ENCODE measurements at regions not wholly inside any gene's neighbourhood (a gene's known extent, or its start where the extent isn't known, plus 50 kb on each side); places are given as distances from the start of the nearest gene placed in this dataset.

DNA sequence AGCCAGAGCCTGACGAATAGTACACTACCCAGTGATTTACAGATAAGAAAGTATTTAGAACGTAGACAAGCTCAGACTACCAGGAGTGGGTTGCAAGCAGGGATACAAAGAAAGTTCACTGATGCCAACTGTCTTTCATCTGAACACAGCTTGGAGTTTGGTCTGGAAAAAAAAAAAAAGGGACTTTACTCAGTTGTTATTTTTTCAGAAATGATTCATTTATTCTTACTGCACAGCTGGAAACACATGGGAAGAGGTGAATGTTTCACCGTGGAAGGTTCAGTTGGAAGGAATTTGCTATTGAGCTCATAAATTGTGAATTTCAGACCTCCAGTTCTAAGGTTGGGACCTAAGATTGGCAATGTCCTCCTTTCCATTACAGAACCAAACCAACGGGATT lies 259.7 kb downstream of the ETAA1 start:
- TF ChIP-seq, protein P1, sequence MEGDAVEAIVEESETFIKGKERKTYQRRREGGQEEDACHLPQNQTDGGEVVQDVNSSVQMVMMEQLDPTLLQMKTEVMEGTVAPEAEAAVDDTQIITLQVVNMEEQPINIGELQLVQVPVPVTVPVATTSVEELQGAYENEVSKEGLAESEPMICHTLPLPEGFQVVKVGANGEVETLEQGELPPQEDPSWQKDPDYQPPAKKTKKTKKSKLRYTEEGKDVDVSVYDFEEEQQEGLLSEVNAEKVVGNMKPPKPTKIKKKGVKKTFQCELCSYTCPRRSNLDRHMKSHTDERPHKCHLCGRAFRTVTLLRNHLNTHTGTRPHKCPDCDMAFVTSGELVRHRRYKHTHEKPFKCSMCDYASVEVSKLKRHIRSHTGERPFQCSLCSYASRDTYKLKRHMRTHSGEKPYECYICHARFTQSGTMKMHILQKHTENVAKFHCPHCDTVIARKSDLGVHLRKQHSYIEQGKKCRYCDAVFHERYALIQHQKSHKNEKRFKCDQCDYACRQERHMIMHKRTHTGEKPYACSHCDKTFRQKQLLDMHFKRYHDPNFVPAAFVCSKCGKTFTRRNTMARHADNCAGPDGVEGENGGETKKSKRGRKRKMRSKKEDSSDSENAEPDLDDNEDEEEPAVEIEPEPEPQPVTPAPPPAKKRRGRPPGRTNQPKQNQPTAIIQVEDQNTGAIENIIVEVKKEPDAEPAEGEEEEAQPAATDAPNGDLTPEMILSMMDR (IDR thresholded peaks at IDR 0.05) = no peak
- TF ChIP-seq POLR2AphosphoS5 (IDR thresholded peaks at IDR 0.05) = no peak

All from sigmoid colon (tissue), 4 donors.